A673 (cell line): ENCODE measurements at regions not wholly inside any gene's neighbourhood (a gene's known extent, or its start where the extent isn't known, plus 50 kb on each side); places are given as distances from the start of the nearest gene placed in this dataset.

Experiments used
- CTCF ChIP-seq: fragments of 300-800, 200-600 bp; sonication (generic); conservative IDR thresholded peaks from 2 replicates; pipeline ENCODE4 v1.5.1; 2017; ENCODE audit warnings: low read depth, mild to moderate bottlenecking, antibody characterized with exemption, low read length, moderate library complexity, mixed read lengths
- EZH2 ChIP-seq: fragments of 200-600 bp; sonication (generic); IDR thresholded peaks from 2 replicates; pipeline ENCODE4 v1.6.1; 2017; ENCODE audit warnings: borderline replicate concordance, low read depth, mild to moderate bottlenecking, mixed read lengths, antibody characterized with exemption, low read length; ENCODE audit not compliant: poor library complexity, severe bottlenecking

GRCh38 chr4:174071595-174071994 is 211.9 kb downstream of the FBXO8 start:
- TF ChIP-seq CTCF (no peak), EZH2 (no peak)
